PC-3 (cell line): ENCODE measurements at regions not wholly inside any gene's neighbourhood (a gene's known extent, or its start where the extent isn't known, plus 50 kb on each side); places are given as distances from the start of the nearest gene placed in this dataset.
"Not testable (repeated sequence)": the region's sequence is repeated elsewhere in the genome, so short reads cannot be mapped to it uniquely, and the experiment has no call there.

Experiments used
- EZH2 ChIP-seq: fragments of 300-600 bp; sonication (generic); IDR thresholded peaks from one replicate; pipeline ENCODE4 v1.6.1; 2017; ENCODE audit warnings: antibody characterized with exemption, mild to moderate bottlenecking, low read length; ENCODE audit not compliant: unreplicated experiment
- EZH2phosphoT487 ChIP-seq: fragments of 300-600 bp; sonication (generic); IDR thresholded peaks from 2 replicates; pipeline ENCODE4 v1.6.1; 2018; ENCODE audit warnings: mild to moderate bottlenecking, antibody characterized with exemption, low read length, borderline replicate concordance
- TF ChIP-seq, protein P1 (sequence below): fragments of 300-600 bp; sonication (generic); conservative IDR thresholded peaks from 2 replicates; pipeline ENCODE4 v1.5.1; 2017; ENCODE audit warnings: antibody characterized with exemption, low read depth, mild to moderate bottlenecking, low read length

DNA sequence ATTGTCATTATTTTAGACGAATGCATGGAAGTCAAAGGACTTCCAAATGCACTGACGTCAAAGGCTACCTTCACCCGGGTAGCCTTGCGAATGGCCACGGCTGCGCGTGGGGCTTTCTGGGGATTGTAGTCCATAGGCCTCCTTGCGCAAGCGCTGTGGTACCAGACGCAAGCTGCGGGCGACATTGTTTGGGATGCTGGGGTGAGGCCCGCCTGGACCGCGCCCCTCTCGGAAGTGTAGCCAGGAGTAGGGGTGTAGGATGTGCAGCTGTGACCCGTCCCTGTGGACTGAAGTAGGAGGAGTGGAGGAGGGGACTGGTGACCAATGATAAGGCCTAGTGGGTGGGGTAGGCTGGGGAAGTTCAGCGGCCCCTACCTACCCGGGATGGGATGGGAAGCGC is 720.0 kb upstream of the DEFB115 start:
- TF ChIP-seq, protein P1, sequence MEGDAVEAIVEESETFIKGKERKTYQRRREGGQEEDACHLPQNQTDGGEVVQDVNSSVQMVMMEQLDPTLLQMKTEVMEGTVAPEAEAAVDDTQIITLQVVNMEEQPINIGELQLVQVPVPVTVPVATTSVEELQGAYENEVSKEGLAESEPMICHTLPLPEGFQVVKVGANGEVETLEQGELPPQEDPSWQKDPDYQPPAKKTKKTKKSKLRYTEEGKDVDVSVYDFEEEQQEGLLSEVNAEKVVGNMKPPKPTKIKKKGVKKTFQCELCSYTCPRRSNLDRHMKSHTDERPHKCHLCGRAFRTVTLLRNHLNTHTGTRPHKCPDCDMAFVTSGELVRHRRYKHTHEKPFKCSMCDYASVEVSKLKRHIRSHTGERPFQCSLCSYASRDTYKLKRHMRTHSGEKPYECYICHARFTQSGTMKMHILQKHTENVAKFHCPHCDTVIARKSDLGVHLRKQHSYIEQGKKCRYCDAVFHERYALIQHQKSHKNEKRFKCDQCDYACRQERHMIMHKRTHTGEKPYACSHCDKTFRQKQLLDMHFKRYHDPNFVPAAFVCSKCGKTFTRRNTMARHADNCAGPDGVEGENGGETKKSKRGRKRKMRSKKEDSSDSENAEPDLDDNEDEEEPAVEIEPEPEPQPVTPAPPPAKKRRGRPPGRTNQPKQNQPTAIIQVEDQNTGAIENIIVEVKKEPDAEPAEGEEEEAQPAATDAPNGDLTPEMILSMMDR, result not testable (repeated sequence)
- TF ChIP-seq EZH2, EZH2phosphoT487: not testable (repeated sequence)
